ENCODE measurements at regions not wholly inside any gene's neighbourhood (a gene's known extent, or its start where the extent isn't known, plus 50 kb on each side); places are given as distances from the start of the nearest gene placed in this dataset.

GRCh38 chr11:119803139-119803538 lies 74.1 kb upstream of the NECTIN1 start:
- Histone ChIP-seq H3K27ac (ENCODE audit: low read depth in 1 of 2, low read length in 2 of 2) (no peak overlapping the region), H3K9ac (ENCODE audit: low read depth in 1 of 2, low read length in 2 of 2) (no peak overlapping the region), H3K27me3 (ENCODE audit: control insufficient read depth in 4 of 4, insufficient read depth in 4 of 4, low read length in 3 of 4) (no peaks in the 10 kb centered on the region), H3K4me3 (ENCODE audit: low read depth in 1 of 3, low read length in 3 of 3) (no peak overlapping the region), H3K4me1 (ENCODE audit: control insufficient read depth in 4 of 4, insufficient read depth in 4 of 4, low read length in 3 of 4) (no peaks in the 10 kb centered on the region), H3K36me3 (ENCODE audit: control insufficient read depth in 4 of 4, insufficient read depth in 3 of 4, low read depth in 1 of 4, low read length in 3 of 4) (no peaks in the 10 kb centered on the region), H3K9me3 (ENCODE audit: control insufficient read depth in 4 of 4, low read length in 3 of 4) (no peaks in the 10 kb centered on the region)
- no peak for DNase-seq (ENCODE audit: low spot score)
- WGBS: 70% methylated on average over 6 of the region's 6 CpGs
- TF ChIP-seq YY1 (IDR thresholded peaks at IDR 0.05) (no peak), ZBTB33 (IDR thresholded peaks at IDR 0.05) (no peak), FOXA1 (IDR thresholded peaks at IDR 0.05) (no peak), SP1 (IDR thresholded peaks at IDR 0.05) (no peak), JUND (IDR thresholded peaks at IDR 0.05) (no peak), ATF3 (IDR thresholded peaks at IDR 0.05) (no peak), REST (IDR thresholded peaks at IDR 0.05) (no peak), FOXA2 (IDR thresholded peaks at IDR 0.05) (no peak), HNF4G (IDR thresholded peaks at IDR 0.05) (no peak), TAF1 (conservative IDR thresholded peaks at IDR 0.05) (no peak), GABPA (IDR thresholded peaks at IDR 0.05 in 1 of 2, conservative IDR thresholded peaks at IDR 0.05 in 1 of 2) (no peak)

- Histone ChIP-seq H3K4me1 (ENCODE audit: control insufficient read depth in 4 of 4, insufficient read depth in 4 of 4, low read length in 3 of 4) (no peaks in the 10 kb centered on the region), H3K27me3 (ENCODE audit: control insufficient read depth in 4 of 4, insufficient read depth in 4 of 4, low read length in 3 of 4) (no peaks in the 10 kb centered on the region), H3K27ac (ENCODE audit: low read depth in 1 of 2, low read length in 2 of 2) (no peak overlapping the region), H3K36me3 (ENCODE audit: control insufficient read depth in 4 of 4, insufficient read depth in 3 of 4, low read depth in 1 of 4, low read length in 3 of 4) (no peaks in the 10 kb centered on the region), H3K9ac (ENCODE audit: low read depth in 1 of 2, low read length in 2 of 2) (no peak overlapping the region), H3K4me3 (ENCODE audit: low read depth in 1 of 3, low read length in 3 of 3) (no peak overlapping the region), H3K9me3 (ENCODE audit: control insufficient read depth in 4 of 4, low read length in 3 of 4) (no peaks in the 10 kb centered on the region)
- DNase-seq (ENCODE audit: low spot score): no peak
- WGBS: 81% methylated on average over 5 of the region's 5 CpGs
- TF ChIP-seq ATF3 (IDR thresholded peaks at IDR 0.05) (no peak), SP1 (IDR thresholded peaks at IDR 0.05) (no peak), RAD21 (IDR thresholded peaks at IDR 0.05) (no peak), HNF4A (conservative IDR thresholded peaks at IDR 0.05) (no peak), JUND (IDR thresholded peaks at IDR 0.05) (no peak), GABPA (IDR thresholded peaks at IDR 0.05 in 1 of 2, conservative IDR thresholded peaks at IDR 0.05 in 1 of 2) (no peak), FOXA1 (IDR thresholded peaks at IDR 0.05) (no peak), YY1 (IDR thresholded peaks at IDR 0.05) (no peak), EGR1 (IDR thresholded peaks at IDR 0.05; ENCODE audit: low read depth in 2 of 2) (no peak), FOXA2 (IDR thresholded peaks at IDR 0.05) (no peak), TAF1 (conservative IDR thresholded peaks at IDR 0.05) (no peak), NR2F2 (IDR thresholded peaks at IDR 0.05) (no peak)
Measured at GRCh38 chr11:119802670-119803069, 73.7 kb upstream of the NECTIN1 start.

All from liver (tissue), 7 donors.